Fibroblast of lung (primary cell): ENCODE measurements at regions not wholly inside any gene's neighbourhood (a gene's known extent, or its start where the extent isn't known, plus 50 kb on each side); places are given as distances from the start of the nearest gene placed in this dataset.

ENCODE experiments used
- EZH2 ChIP-seq: IDR thresholded peaks from 2 replicates; pipeline ENCODE4 v1.5.1; 2012; ENCODE audit warnings: low read length, control low read depth, mild to moderate bottlenecking; ENCODE audit errors: missing control alignments
- TF ChIP-seq, protein P1 (sequence below), 2 donors: IDR thresholded peaks in 1 of 2; conservative IDR thresholded peaks in 1 of 2; 1 replicate in 1 of 2; 2 replicates in 1 of 2; pipeline ENCODE4 v1.5.1; 2011 to 2012; ENCODE audit warnings: low read length in 2 of 2, control low read depth in 1 of 2, inconsistent platforms in 1 of 2, low read depth in 1 of 2, mild to moderate bottlenecking in 1 of 2

DNA sequence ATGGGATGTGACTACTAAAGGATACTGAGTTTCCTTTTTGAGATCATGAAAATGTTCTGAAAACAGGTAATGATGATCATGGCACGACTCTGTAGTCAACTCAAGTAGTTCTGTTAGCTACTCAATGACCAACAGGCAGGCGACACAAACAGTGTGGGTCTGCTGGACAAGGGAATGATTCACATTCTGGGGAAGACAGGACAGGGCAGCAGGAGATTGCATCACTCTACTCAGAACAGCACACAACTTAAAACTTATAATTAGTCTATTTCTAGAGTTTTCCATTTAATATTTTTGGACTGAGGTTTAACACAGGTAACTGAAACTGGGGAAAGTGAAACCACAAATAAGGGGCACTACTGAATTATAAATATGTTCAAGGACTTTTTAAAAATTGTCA, 365.2 kb downstream of the PRDM5 start:
- TF ChIP-seq, protein P1, sequence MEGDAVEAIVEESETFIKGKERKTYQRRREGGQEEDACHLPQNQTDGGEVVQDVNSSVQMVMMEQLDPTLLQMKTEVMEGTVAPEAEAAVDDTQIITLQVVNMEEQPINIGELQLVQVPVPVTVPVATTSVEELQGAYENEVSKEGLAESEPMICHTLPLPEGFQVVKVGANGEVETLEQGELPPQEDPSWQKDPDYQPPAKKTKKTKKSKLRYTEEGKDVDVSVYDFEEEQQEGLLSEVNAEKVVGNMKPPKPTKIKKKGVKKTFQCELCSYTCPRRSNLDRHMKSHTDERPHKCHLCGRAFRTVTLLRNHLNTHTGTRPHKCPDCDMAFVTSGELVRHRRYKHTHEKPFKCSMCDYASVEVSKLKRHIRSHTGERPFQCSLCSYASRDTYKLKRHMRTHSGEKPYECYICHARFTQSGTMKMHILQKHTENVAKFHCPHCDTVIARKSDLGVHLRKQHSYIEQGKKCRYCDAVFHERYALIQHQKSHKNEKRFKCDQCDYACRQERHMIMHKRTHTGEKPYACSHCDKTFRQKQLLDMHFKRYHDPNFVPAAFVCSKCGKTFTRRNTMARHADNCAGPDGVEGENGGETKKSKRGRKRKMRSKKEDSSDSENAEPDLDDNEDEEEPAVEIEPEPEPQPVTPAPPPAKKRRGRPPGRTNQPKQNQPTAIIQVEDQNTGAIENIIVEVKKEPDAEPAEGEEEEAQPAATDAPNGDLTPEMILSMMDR (conservative IDR thresholded peaks at IDR 0.05 in 1 of 2, IDR thresholded peaks at IDR 0.05 in 1 of 2; ENCODE audit: low read depth in 1 of 2, low read length in 2 of 2), result no peak
- no peak for TF ChIP-seq EZH2
